Lower lobe of right lung (tissue), 2 donors: ENCODE measurements at regions not wholly inside any gene's neighbourhood (a gene's known extent, or its start where the extent isn't known, plus 50 kb on each side); places are given as distances from the start of the nearest gene placed in this dataset.

ENCODE experiments used
- ATAC-seq, 2 donors: fragments of 200-7000 bp; cut with Tn5 transposase; one replicate each; pipeline ENCODE4 v1.9.1; 2020 to 2022; ENCODE audit warnings: mild to moderate bottlenecking in 2 of 2, moderate library complexity in 2 of 2
- DNase-seq: peaks from one replicate; pipeline ENCODE4 v3.0.0-alpha.2; 2020
- H3K27ac ChIP-seq: fragments of 200-600 bp; one replicate; pipeline ENCODE4 v1.8.0; 2022
- H3K27me3 ChIP-seq: fragments of 200-600 bp; one replicate; pipeline ENCODE4 v1.8.0; 2022; ENCODE audit warnings: low read depth
- H3K36me3 ChIP-seq: fragments of 200-600 bp; one replicate; pipeline ENCODE4 v1.8.0; 2022; ENCODE audit warnings: mild to moderate bottlenecking
- H3K4me1 ChIP-seq: fragments of 200-600 bp; one replicate; pipeline ENCODE4 v1.8.0; 2022
- H3K4me3 ChIP-seq: fragments of 200-600 bp; one replicate; pipeline ENCODE4 v1.8.0; 2022; ENCODE audit warnings: mild to moderate bottlenecking
- H3K9me3 ChIP-seq: fragments of 200-600 bp; one replicate; pipeline ENCODE4 v1.8.0; 2022
- CTCF ChIP-seq: fragments of 200-600 bp; IDR thresholded peaks from one replicate; pipeline ENCODE4 v1.8.0; 2022; ENCODE audit warnings: antibody characterized with exemption, mild to moderate bottlenecking
- intact Hi-C: fragments of 100-400 bp; cut with DNase I; formaldehyde crosslinking; loops from one replicate; pipeline ENCODE4 v1.11.0; 2022
- donor health status: DM: no; HTN: yes; CAD: no; lungs with severe emphysema.

- intact Hi-C loops, result no loop called here
- TF ChIP-seq CTCF, result no peak
- Histone ChIP-seq H3K27me3 (no peaks in the 10 kb centered on the region), H3K27ac (no peak overlapping the region), H3K4me1 (no peaks in the 10 kb centered on the region), H3K36me3 (no peaks in the 10 kb centered on the region), H3K4me3 (no peak overlapping the region), H3K9me3 (no peaks in the 10 kb centered on the region)
- ATAC-seq, result no peak
- no peak for DNase-seq
These were observed 381.8 kb downstream of the NUAK1 start for GRCh38 chr12:105756961-105757360.

- Histone ChIP-seq H3K4me3 (no peak overlapping the region), H3K9me3 (no peaks in the 10 kb centered on the region), H3K4me1 (no peaks in the 10 kb centered on the region), H3K36me3 (no peaks in the 10 kb centered on the region), H3K27me3 (no peaks in the 10 kb centered on the region), H3K27ac (no peak overlapping the region)
- no peak for TF ChIP-seq CTCF
- ATAC-seq, result no peak
- DNase-seq, result no peak
- intact Hi-C loops, result no loop called here
These were observed 379.6 kb downstream of the NUAK1 start for GRCh38 chr12:105759149-105759548.

- no peak for TF ChIP-seq CTCF
- no peak for DNase-seq
- intact Hi-C loops, result no loop called here
These were observed 377.7 kb downstream of the NUAK1 start for GRCh38 chr12:105761075-105761474.

GRCh38 chr12:105764216-105764835 is 374.4 kb downstream of the NUAK1 start:
- ATAC-seq (no peak), DNase-seq (no peak)
- Histone ChIP-seq H3K4me3 (no peak overlapping the region), H3K27me3 (no peaks in the 10 kb centered on the region), H3K27ac (no peak overlapping the region), H3K9me3 (no peaks in the 10 kb centered on the region), H3K36me3 (no peaks in the 10 kb centered on the region), H3K4me1 (no peaks in the 10 kb centered on the region)
- no peak for TF ChIP-seq CTCF
- intact Hi-C loops, result no loop called here

More at GRCh38 chr12:105761075-105761474, 377.7 kb downstream of the NUAK1 start:
- ATAC-seq, result no peak
- H3K9me3 ChIP-seq, result no peaks in the 10 kb centered on the region
- H3K27me3 ChIP-seq, result no peaks in the 10 kb centered on the region
- no peak overlapping the region for H3K27ac ChIP-seq
- no peaks in the 10 kb centered on the region for H3K4me1 ChIP-seq
- H3K36me3 ChIP-seq, result no peaks in the 10 kb centered on the region
- H3K4me3 ChIP-seq, result no peak overlapping the region

- TF ChIP-seq CTCF, result no peak
- Histone ChIP-seq H3K27me3 (no peaks in the 10 kb centered on the region), H3K4me1 (no peaks in the 10 kb centered on the region), H3K27ac (no peak overlapping the region), H3K36me3 (no peaks in the 10 kb centered on the region), H3K9me3 (no peaks in the 10 kb centered on the region), H3K4me3 (no peak overlapping the region)
- no peak for ATAC-seq
- intact Hi-C loops, result no loop called here
- no peak for DNase-seq
These were observed 373.4 kb downstream of the NUAK1 start for GRCh38 chr12:105765053-105766014.
